ENCODE measurements at regions not wholly inside any gene's neighbourhood (a gene's known extent, or its start where the extent isn't known, plus 50 kb on each side); places are given as distances from the start of the nearest gene placed in this dataset.

- no peaks in the 10 kb centered on the region for H4K20me1 ChIP-seq (ENCODE audit: control insufficient read depth, insufficient read depth, low read depth, low read length)
- H3K27me3 ChIP-seq (ENCODE audit: control insufficient read depth, low read length) = no peaks in the 10 kb centered on the region
- no peaks in the 10 kb centered on the region for H3F3A ChIP-seq (ENCODE audit: control insufficient read depth, insufficient read depth)
- H3K4me2 ChIP-seq (ENCODE audit: low read length) = no peak overlapping the region
- no peak overlapping the region for H3K4me3 ChIP-seq (ENCODE audit: low read length)
- no peaks in the 10 kb centered on the region for H3K36me3 ChIP-seq (ENCODE audit: control insufficient read depth, low read length)
- H3K79me2 ChIP-seq (ENCODE audit: control insufficient read depth, low read length) = no peaks in the 10 kb centered on the region
- H3K4me1 ChIP-seq (ENCODE audit: control insufficient read depth, low read length) = no peaks in the 10 kb centered on the region
- H3K27ac ChIP-seq (ENCODE audit: low read depth, low read length) = no peak overlapping the region
- no peaks in the 10 kb centered on the region for H3K9me3 ChIP-seq (ENCODE audit: control insufficient read depth, insufficient read depth, low read length)
- no peak for TF ChIP-seq CTCF (IDR thresholded peaks at IDR 0.05; ENCODE audit: low read depth, low read length, poor library complexity, severe bottlenecking)
- TF ChIP-seq EZH2phosphoT487 (IDR thresholded peaks at IDR 0.05; ENCODE audit: borderline replicate concordance, low read length) = no peak
- H3K9me2 ChIP-seq (replicated peaks; ENCODE audit: control insufficient read depth, low read length) = no peaks in the 10 kb centered on the region
Observed at GRCh38 chr7:115271332-115272235, 349.7 kb downstream of the MDFIC start.

DNA sequence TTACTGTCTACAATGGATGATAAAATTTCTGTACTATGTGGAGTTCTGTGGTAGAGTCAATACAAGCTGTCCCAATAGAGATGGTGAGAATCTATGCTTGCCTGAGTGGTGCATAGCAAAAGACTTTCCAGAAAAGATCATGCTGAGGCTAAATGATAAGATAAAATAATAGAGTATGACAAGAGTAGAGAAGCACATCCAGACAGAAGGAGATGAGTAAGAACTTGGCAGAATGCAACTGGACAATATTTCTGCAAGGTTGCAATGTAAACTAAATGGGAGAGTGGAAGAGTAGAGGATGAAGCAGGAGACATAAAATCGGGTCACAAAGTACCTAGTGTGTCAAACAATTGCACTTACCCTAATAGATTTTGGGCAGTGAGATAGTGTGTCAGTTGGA, 347.6 kb downstream of the MDFIC start:
- Histone ChIP-seq H3K36me3 (ENCODE audit: control insufficient read depth, low read length) (no peaks in the 10 kb centered on the region), H3K27me3 (ENCODE audit: control insufficient read depth, low read length) (no peaks in the 10 kb centered on the region), H3K27ac (ENCODE audit: low read depth, low read length) (no peak overlapping the region), H3K9me3 (ENCODE audit: control insufficient read depth, insufficient read depth, low read length) (no peaks in the 10 kb centered on the region), H3K9me2 (replicated peaks; ENCODE audit: control insufficient read depth, low read length) (no peaks in the 10 kb centered on the region), H4K20me1 (ENCODE audit: control insufficient read depth, insufficient read depth, low read depth, low read length) (no peaks in the 10 kb centered on the region), H3F3A (ENCODE audit: control insufficient read depth, insufficient read depth) (no peaks in the 10 kb centered on the region), H3K79me2 (ENCODE audit: control insufficient read depth, low read length) (no peaks in the 10 kb centered on the region), H3K4me2 (ENCODE audit: low read length) (no peak overlapping the region), H3K4me1 (ENCODE audit: control insufficient read depth, low read length) (no peaks in the 10 kb centered on the region), H3K4me3 (ENCODE audit: low read length) (no peak overlapping the region)
- no peak for TF ChIP-seq CTCF (IDR thresholded peaks at IDR 0.05; ENCODE audit: low read depth, low read length, poor library complexity, severe bottlenecking)
- no peak for TF ChIP-seq EZH2phosphoT487 (IDR thresholded peaks at IDR 0.05; ENCODE audit: borderline replicate concordance, low read length)

- Histone ChIP-seq H3K36me3 (ENCODE audit: control insufficient read depth, low read length) (no peaks in the 10 kb centered on the region), H3K4me3 (ENCODE audit: low read length) (no peak overlapping the region), H3K4me1 (ENCODE audit: control insufficient read depth, low read length) (no peaks in the 10 kb centered on the region), H3K9me3 (ENCODE audit: control insufficient read depth, insufficient read depth, low read length) (no peaks in the 10 kb centered on the region), H3K9me2 (replicated peaks; ENCODE audit: control insufficient read depth, low read length) (no peaks in the 10 kb centered on the region), H3K27me3 (ENCODE audit: control insufficient read depth, low read length) (no peaks in the 10 kb centered on the region), H3K4me2 (ENCODE audit: low read length) (no peak overlapping the region), H3F3A (ENCODE audit: control insufficient read depth, insufficient read depth) (no peaks in the 10 kb centered on the region), H3K27ac (ENCODE audit: low read depth, low read length) (no peak overlapping the region), H3K79me2 (ENCODE audit: control insufficient read depth, low read length) (no peaks in the 10 kb centered on the region), H4K20me1 (ENCODE audit: control insufficient read depth, insufficient read depth, low read depth, low read length) (no peaks in the 10 kb centered on the region)
- no peak for TF ChIP-seq EZH2phosphoT487 (IDR thresholded peaks at IDR 0.05; ENCODE audit: borderline replicate concordance, low read length)
- no peak for TF ChIP-seq CTCF (IDR thresholded peaks at IDR 0.05; ENCODE audit: low read depth, low read length, poor library complexity, severe bottlenecking)
Observed at GRCh38 chr7:115267503-115267902, 345.6 kb downstream of the MDFIC start.
